A172 (cell line): ENCODE measurements at regions not wholly inside any gene's neighbourhood (a gene's known extent, or its start where the extent isn't known, plus 50 kb on each side); places are given as distances from the start of the nearest gene placed in this dataset.
A peak's percentile ranks its signal among the peaks of the same experiment; 100 is the strongest.
"Not testable (repeated sequence)": the region's sequence is repeated elsewhere in the genome, so short reads cannot be mapped to it uniquely, and the experiment has no call there.

Source experiments
- DNase-seq: peaks from one replicate; pipeline ENCODE4 v3.0.0-alpha.2; 2015; ENCODE audit warnings: low spot score

DNA sequence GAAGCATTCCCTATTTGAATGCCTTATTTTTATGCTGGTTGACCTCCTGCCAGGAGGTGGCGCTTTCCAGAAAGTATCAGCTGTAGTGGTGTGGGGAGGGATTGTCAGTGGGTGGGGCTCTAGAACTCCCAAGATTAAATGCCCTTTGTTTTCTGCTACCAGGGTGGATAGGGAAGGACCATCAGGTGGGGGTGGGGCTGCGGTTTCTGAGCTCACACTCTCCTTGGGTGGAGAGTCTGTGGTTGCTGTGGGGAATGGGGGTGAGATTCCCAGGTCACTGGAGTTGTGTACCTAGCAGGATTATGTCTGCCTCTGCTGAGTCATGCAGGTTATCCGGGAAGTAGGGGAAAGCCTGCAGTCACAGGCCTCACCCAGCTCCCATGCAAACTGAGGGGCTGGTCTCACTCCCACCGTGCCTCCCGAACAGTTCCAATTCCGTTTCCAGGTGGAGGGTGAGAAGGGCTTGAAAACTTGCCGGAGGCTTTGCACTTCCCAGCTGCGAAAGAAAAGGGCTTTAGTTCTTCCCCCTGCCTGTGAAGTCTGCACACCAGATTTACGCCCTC, 68.3 kb downstream of the ALG10B start:
- peak; percentile 83 for DNase-seq

GRCh38 chr12:38385486-38385885, 68.9 kb downstream of the ALG10B start:
- no peak for DNase-seq

DNA sequence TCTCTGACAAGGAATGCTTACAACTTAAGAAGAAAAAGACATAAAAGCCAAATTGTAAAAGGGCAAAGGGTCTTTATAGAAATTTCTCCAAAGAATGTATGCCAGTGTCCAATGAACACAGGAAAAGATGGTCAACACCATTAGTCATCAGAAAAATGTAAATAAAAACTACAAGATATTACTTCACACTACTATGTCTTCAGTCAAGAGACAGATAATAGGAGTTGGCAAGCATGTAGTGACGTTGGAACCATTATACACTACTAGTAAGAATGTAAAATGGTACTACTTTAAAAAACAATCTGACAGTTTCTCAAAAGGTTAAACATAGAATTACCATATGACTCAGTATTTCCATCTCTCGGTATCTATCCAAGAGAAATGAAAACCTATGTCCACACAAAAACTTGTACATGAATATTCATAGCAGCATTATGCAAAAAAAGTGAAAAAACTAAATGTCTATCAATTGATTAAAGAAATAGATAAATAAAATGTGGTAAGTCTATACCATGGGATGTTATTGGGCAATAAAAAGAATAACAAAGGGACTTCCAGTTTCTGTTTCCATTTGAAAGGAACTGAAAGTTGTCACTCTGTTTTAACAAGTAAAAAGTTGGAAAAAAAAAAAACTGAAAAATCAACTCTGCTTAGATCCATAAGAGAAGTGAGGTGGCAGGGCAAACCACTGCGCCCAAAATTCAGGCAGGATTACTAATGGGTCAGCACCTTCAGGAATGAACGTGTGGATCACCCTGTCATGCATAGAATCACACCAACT, 69.8 kb downstream of the ALG10B start:
- peak; percentile 9 for DNase-seq

- DNase-seq, result no peak
Measured at GRCh38 chr12:38389614-38390013, 73.0 kb downstream of the ALG10B start.

GRCh38 chr12:38391007-38391406, 74.4 kb downstream of the ALG10B start:
- DNase-seq, result no peak

GRCh38 chr12:38392554-38393144, 76.1 kb downstream of the ALG10B start:
- peak; percentile 58 for DNase-seq

DNA sequence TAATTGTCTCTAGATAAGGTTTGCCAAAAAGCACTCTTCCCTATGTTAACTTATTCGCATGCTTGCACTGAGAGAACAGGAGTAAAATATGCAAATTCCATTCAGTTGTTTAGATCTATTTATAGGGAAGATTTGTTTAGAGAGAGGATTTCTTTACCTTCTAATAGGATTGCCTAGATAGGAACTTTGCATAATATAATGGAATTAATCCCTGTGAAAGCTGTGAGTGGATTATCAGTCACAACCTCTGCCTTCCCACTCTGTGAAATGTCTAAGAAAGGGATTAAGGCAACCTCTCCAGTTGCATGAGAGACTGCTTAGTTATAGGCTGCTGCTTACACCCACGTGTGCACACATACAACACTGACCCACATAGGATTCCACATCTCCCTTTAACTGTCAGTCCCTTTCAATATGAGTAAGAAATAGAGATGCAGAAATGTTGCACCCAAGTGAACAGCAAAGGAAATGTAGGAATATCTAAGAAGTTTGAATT, 83.2 kb downstream of the ALG10B start:
- no peak for DNase-seq

DNA sequence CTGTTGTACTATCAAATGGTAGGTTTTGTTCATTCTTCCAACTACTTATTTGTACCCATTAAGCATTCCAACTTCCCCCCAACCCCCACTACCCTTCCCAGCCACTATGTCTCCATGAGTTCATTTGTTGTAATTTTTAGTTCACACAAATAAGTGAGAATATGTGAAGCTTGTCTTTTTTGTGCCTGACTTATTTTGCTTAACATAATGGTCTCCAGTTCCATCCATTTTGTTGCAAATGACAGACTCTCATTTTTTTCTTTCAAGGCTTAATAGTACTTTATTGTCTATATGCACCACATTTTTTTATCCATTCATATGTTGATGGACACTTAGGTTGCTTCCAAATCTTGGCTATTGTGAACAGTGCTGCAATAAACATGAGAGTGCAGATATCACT, 86.2 kb downstream of the ALG10B start:
- no peak for DNase-seq

- no peak for DNase-seq
Measured at GRCh38 chr12:38409511-38409910, 92.9 kb downstream of the ALG10B start.

- DNase-seq, result no peak
Measured at GRCh38 chr12:38411426-38411825, 94.9 kb downstream of the ALG10B start.

GRCh38 chr12:38411946-38412345, 95.4 kb downstream of the ALG10B start:
- no peak for DNase-seq

GRCh38 chr12:38417101-38417500, 100.5 kb downstream of the ALG10B start:
- no peak for DNase-seq

GRCh38 chr12:38424436-38424835, 107.9 kb downstream of the ALG10B start:
- DNase-seq, result no peak

- no peak for DNase-seq
Measured at GRCh38 chr12:38427442-38427841, 110.9 kb downstream of the ALG10B start.

DNA sequence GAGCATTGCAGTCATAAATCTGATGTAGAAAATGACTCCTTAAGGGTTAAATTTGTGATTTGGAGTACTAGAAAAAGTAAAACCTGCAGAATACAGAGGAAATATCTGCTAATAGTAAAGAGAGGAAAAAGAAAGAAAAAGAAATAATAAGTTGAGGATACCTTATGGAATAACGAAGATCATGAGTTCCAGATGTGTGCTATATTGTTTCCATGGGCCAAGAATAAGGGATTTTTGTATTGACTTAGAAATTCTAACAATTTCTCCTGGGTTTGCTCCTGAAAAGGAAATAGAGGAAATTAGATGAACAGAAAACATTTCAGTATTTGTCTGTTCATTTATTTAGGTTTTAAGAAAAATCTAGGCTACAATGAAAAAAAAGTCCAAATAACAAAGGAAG, 115.3 kb downstream of the ALG10B start:
- DNase-seq, result no peak

GRCh38 chr12:38441871-38442281, 125.3 kb downstream of the ALG10B start:
- not testable (repeated sequence) for DNase-seq

- DNase-seq, result no peak
Measured at GRCh38 chr12:38445040-38445439, 128.5 kb downstream of the ALG10B start.

GRCh38 chr12:38448991-38449390, 132.4 kb downstream of the ALG10B start:
- no peak for DNase-seq

GRCh38 chr12:38456537-38457120, 140.1 kb downstream of the ALG10B start:
- DNase-seq, result no peak

- DNase-seq, result no peak
Measured at GRCh38 chr12:38465020-38465419, 148.4 kb downstream of the ALG10B start.

- no peak for DNase-seq
Measured at GRCh38 chr12:38469715-38470114, 153.1 kb downstream of the ALG10B start.

GRCh38 chr12:38477340-38478090, 160.9 kb downstream of the ALG10B start:
- DNase-seq, result no peak
